Heart left ventricle (tissue), 13 donors: ENCODE measurements at regions not wholly inside any gene's neighbourhood (a gene's known extent, or its start where the extent isn't known, plus 50 kb on each side); places are given as distances from the start of the nearest gene placed in this dataset.

Experiments used
- POLR2A ChIP-seq, 2 donors: fragments of 450-650 bp; IDR thresholded peaks; one replicate each; pipeline ENCODE4 v1.6.1; 2017; ENCODE audit warnings: antibody characterized with exemption in 2 of 2, mild to moderate bottlenecking in 2 of 2, moderate library complexity in 2 of 2
- TF ChIP-seq, protein P1 (sequence below), 12 donors: fragments of 200-600 bp; sonication (generic) in 4 of 12; IDR thresholded peaks; one replicate each; pipeline versions ENCODE4 v1.5.0 to v1.8.0; 2018 to 2022; ENCODE audit warnings: antibody characterized with exemption in 12 of 12, mild to moderate bottlenecking in 5 of 12
- donor health status: ischemic (EF 13 %, LVEDD 7.1; RV severe dilation, severe dysfunction).
- donor health status: DM: no; HTN: yes; CAD: no.
- donor health status: DM: no; HTN: no; CAD: no.
- donor health status: ischemic (EF 25% LVEDD 6.9; RV normal size, moderate dysfunction).
- donor health status: ischemic (EF 25% LVEDD 5.7; RV mildly dilated, moderate dysfunction).
- donor health status: ischemic (EF 35%, LVEDD 5.7; RV mildly dilated, moderate dysfunction).
- donor health status: nonischemic (EF 11% LVEDD 7.7; RV severe dilation, severe dysfunction).
- donor health status: DM: yes; HTN: yes; CAD: no.
- donor health status: PGD.
- donor health status: ischemic (EF 29% LVEDD 5.4; RV normal size, mild dysfunction).
- donor health status: nonischemic (EF 23%, LVEDD 6.1; RV moderate dilation, normal function).

DNA sequence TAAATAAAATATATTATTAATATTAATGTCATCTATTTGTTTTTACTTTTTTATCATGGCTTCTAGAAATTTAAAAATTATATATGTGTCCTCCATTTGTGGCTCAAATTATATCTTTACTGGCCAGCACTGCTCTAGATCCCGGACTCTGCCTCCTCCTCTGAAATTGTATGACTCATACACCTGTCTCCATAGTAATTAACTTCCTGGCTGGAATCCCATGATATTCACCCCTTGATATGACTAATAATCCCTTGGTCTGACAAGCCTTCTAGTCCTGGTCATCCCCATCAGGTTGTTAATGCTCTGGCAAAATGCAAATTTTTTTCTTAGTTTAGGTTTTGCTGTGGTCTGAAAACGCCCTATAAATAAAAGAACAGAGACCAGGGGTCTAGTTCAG, 116.2 kb downstream of the BMP4 start:
- TF ChIP-seq, protein P1, sequence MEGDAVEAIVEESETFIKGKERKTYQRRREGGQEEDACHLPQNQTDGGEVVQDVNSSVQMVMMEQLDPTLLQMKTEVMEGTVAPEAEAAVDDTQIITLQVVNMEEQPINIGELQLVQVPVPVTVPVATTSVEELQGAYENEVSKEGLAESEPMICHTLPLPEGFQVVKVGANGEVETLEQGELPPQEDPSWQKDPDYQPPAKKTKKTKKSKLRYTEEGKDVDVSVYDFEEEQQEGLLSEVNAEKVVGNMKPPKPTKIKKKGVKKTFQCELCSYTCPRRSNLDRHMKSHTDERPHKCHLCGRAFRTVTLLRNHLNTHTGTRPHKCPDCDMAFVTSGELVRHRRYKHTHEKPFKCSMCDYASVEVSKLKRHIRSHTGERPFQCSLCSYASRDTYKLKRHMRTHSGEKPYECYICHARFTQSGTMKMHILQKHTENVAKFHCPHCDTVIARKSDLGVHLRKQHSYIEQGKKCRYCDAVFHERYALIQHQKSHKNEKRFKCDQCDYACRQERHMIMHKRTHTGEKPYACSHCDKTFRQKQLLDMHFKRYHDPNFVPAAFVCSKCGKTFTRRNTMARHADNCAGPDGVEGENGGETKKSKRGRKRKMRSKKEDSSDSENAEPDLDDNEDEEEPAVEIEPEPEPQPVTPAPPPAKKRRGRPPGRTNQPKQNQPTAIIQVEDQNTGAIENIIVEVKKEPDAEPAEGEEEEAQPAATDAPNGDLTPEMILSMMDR (IDR thresholded peaks at IDR 0.05): no peak
- no peak for TF ChIP-seq POLR2A (IDR thresholded peaks at IDR 0.05)
